ENCODE measurements at regions not wholly inside any gene's neighbourhood (a gene's known extent, or its start where the extent isn't known, plus 50 kb on each side); places are given as distances from the start of the nearest gene placed in this dataset.
A peak's percentile ranks its signal among the peaks of the same experiment; 100 is the strongest.

- DNase-seq (ENCODE audit: low read depth), result no peak
These were observed 150.9 kb upstream of the WSCD2 start for GRCh38 chr12:107978201-107978600.

GRCh38 chr12:107978641-107979040 is 150.4 kb upstream of the WSCD2 start:
- DNase-seq (ENCODE audit: low read depth), result no peak

- DNase-seq (ENCODE audit: low read depth), result peak; percentile 10
These were observed 145.2 kb upstream of the WSCD2 start for GRCh38 chr12:107983756-107984472.

- no peak for DNase-seq (ENCODE audit: low read depth)
These were observed 144.1 kb upstream of the WSCD2 start for GRCh38 chr12:107984973-107985372.

- DNase-seq (ENCODE audit: low read depth), result no peak
These were observed 142.9 kb upstream of the WSCD2 start for GRCh38 chr12:107986183-107986582.

GRCh38 chr12:107990325-107990724 is 138.8 kb upstream of the WSCD2 start:
- DNase-seq (ENCODE audit: low read depth), result peak; percentile 1

GRCh38 chr12:107992029-107992428 is 137.1 kb upstream of the WSCD2 start:
- no peak for DNase-seq (ENCODE audit: low read depth)

- DNase-seq (ENCODE audit: low read depth), result peak; percentile 14
These were observed 136.1 kb upstream of the WSCD2 start for GRCh38 chr12:107992870-107993451.

- no peak for DNase-seq (ENCODE audit: low read depth)
These were observed 130.2 kb upstream of the WSCD2 start for GRCh38 chr12:107998863-107999262.

- DNase-seq (ENCODE audit: low read depth), result no peak
These were observed 129.0 kb upstream of the WSCD2 start for GRCh38 chr12:108000111-108000510.

- DNase-seq (ENCODE audit: low read depth), result no peak
These were observed 124.8 kb upstream of the WSCD2 start for GRCh38 chr12:108004319-108004718.

- DNase-seq (ENCODE audit: low read depth), result no peak
These were observed 120.8 kb upstream of the WSCD2 start for GRCh38 chr12:108008163-108008905.

GRCh38 chr12:108009442-108010070 is 119.5 kb upstream of the WSCD2 start:
- no peak for DNase-seq (ENCODE audit: low read depth)

- no peak for DNase-seq (ENCODE audit: low read depth)
These were observed 113.0 kb upstream of the WSCD2 start for GRCh38 chr12:108016022-108016564.

GRCh38 chr12:108017472-108018057 is 111.5 kb upstream of the WSCD2 start:
- DNase-seq (ENCODE audit: low read depth), result no peak

GRCh38 chr12:108019862-108020261 is 109.2 kb upstream of the WSCD2 start:
- no peak for DNase-seq (ENCODE audit: low read depth)

GRCh38 chr12:108021141-108021540 is 107.9 kb upstream of the WSCD2 start:
- no peak for DNase-seq (ENCODE audit: low read depth)

GRCh38 chr12:108021949-108022522 is 107.1 kb upstream of the WSCD2 start:
- no peak for DNase-seq (ENCODE audit: low read depth)

GRCh38 chr12:108029051-108029835 is 99.8 kb upstream of the WSCD2 start:
- DNase-seq (ENCODE audit: low read depth), result no peak

- DNase-seq (ENCODE audit: low read depth), result no peak
These were observed 96.0 kb upstream of the WSCD2 start for GRCh38 chr12:108033090-108033489.

GRCh38 chr12:108035372-108035771 is 93.7 kb upstream of the WSCD2 start:
- DNase-seq (ENCODE audit: low read depth), result no peak
